Left colon (tissue), 2 donors: ENCODE measurements at regions not wholly inside any gene's neighbourhood (a gene's known extent, or its start where the extent isn't known, plus 50 kb on each side); places are given as distances from the start of the nearest gene placed in this dataset.
"Not testable (repeated sequence)": the region's sequence is repeated elsewhere in the genome, so short reads cannot be mapped to it uniquely, and the experiment has no call there.

ENCODE experiments used
- ATAC-seq: fragments of 200-7000 bp; cut with Tn5 transposase; one replicate; pipeline ENCODE4 v1.9.1; 2020; ENCODE audit warnings: mild to moderate bottlenecking, moderate library complexity
- DNase-seq, 2 donors: peaks; one replicate each; pipeline ENCODE4 v3.0.0-alpha.2; 2020
- intact Hi-C, 2 donors: fragments of 100-400 bp; cut with DNase I in 1 of 2; cut with micrococcal nuclease in 1 of 2; formaldehyde crosslinking; loops; one replicate each; pipeline versions ENCODE4 v1.11.2 to v1.14.0; 2022; cut with DNase I, micrococcal nuclease
- donor health status: DM: no; HTN: no; CAD: no.
- donor health status: DM: yes; HTN: yes; CAD: no.

GRCh38 chr2:47695800-47696477 is 87.0 kb upstream of the MSH6 start:
- ATAC-seq: no peak
- intact Hi-C loops: no loop called here
- DNase-seq: no peak

DNA sequence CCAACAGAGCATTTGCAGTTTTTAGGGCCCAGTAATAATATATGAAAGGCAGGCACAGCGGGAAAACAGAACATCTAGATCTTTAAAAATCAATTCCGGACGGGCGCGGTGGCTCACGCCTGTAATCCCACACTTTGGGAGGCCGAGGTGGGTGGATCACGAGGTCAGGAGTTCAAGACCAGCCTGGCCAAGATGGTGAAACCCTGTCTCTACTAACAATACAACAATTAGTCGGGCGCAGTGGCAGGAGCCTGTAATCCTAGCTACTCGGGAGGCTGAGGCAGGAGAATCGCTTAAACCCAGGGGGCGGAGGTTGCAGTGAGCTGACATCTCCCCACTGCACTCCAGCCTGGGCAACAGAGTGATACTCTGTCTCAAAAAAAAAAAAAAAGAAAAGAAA is 88.5 kb upstream of the MSH6 start:
- DNase-seq, intact Hi-C loops, ATAC-seq: not testable (repeated sequence)

GRCh38 chr2:47690706-47691325 is 92.1 kb upstream of the MSH6 start:
- DNase-seq, ATAC-seq, intact Hi-C loops: not testable (repeated sequence)

- intact Hi-C loops: no loop called here
- DNase-seq (no peak), ATAC-seq (no peak)
Observed at GRCh38 chr2:47690132-47690531, 92.8 kb upstream of the MSH6 start.

- ATAC-seq, intact Hi-C loops, DNase-seq: not testable (repeated sequence)
Observed at GRCh38 chr2:47689118-47689517, 93.8 kb upstream of the MSH6 start.

DNA sequence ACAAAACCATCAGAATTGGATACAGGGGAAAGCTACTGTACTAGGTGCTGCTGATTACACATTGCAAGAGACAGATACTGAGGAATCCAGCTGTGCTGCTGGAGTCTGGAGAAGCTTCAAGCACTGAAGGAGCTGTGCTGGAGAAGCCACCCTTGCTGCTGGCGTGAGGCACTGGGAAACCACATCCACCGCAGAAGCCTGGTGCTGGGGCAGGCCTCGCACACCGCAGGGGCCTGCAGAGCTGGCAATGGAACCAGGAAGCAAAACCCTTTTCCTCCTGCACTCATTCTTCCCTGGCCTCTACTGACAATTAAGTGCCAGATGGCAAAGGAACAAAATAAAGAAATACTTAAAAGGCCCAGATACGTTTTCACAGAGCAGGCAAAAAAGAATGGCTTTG is 94.4 kb upstream of the MSH6 start:
- DNase-seq (no peak), ATAC-seq (no peak)
- intact Hi-C loops: no loop called here

GRCh38 chr2:47687856-47688255 is 95.1 kb upstream of the MSH6 start:
- ATAC-seq: no peak
- intact Hi-C loops: no loop called here
- no peak for DNase-seq

DNA sequence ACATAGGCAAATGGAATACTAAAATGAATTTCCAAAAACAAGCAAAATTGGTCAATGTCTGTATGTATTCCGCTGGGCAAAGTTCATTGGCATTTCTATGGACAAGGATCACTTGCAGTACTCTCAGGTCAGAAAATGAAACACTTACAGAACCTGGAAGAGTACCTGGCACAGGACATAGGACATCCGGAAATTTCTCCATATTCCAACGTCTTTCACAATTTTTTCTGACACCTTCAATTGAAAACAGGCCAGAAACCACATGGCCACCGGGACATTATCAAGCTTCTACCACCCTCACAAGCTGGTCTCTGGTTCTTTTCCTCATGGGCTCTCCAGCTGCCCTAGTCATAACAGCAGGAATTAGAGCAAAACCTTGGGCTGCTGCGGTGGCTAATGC is 96.9 kb upstream of the MSH6 start:
- intact Hi-C loops: no loop called here
- DNase-seq (no peak), ATAC-seq (no peak)

DNA sequence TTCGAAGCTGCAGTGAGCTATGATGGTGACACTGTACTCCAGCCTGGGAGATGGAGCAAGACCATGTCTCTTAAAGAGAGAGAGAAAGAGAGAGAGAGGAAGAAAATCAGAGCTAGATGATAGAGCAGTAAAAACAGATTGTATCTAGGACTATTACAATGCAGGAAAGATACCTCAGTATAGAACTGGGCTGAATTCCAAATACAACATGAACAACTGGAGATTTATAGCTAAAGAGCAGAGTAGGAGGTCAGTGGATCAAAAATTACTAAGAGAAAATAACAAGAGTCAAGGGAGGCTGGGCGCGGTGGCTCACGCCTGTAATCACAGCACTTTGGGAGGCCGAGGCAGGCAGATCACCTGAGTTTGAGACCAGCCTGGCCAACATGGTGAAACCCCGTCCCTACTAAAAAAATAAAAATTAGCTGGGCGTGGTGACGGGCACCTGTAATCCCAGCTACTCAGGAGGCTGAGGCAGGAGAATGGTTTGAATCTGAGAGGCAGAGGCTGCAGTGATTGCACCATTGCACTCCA is 100.7 kb upstream of the MSH6 start:
- intact Hi-C loops: no loop called here
- peak; percentile 17 for ATAC-seq

DNA sequence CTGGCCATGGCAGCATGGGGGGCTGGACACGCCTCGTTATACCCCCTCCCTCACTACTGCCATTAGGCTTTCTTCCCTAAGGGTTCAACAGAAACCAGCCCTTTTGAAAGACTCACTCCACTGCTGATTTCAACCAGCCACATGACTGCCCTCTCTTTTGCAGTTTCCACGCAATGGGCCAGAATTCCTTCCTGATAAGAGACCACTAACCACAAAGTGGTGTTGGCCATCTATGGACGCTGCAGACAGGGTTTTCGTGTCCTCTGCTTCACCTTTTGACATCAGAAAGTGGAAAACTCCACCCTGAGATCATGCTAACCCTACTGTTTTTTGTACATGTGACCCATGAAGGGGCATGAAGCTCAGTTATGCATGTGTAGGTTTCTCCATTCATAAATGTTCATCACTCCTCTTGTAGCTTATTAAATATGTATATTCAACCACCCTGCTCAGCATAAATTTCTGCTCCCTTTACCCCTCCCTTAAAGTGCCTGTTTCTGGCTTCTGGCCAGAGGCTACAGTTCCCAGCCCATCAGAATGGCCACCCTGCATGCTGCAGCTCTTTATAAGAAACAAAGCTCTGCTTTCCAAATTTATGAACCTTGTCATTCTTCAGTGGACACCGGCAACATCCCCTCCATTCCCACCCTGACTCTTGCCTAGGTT is 105.6 kb upstream of the KCNK12 start:
- no peak for ATAC-seq
- intact Hi-C loops: no loop called here
- no peak for DNase-seq

More for the DNA sequence above, 100.7 kb upstream of the MSH6 start:
- no peak for DNase-seq

- no peak for DNase-seq
- intact Hi-C loops: no loop called here
- ATAC-seq: no peak
Observed at GRCh38 chr2:47675196-47675825, 104.5 kb upstream of the KCNK12 start.

DNA sequence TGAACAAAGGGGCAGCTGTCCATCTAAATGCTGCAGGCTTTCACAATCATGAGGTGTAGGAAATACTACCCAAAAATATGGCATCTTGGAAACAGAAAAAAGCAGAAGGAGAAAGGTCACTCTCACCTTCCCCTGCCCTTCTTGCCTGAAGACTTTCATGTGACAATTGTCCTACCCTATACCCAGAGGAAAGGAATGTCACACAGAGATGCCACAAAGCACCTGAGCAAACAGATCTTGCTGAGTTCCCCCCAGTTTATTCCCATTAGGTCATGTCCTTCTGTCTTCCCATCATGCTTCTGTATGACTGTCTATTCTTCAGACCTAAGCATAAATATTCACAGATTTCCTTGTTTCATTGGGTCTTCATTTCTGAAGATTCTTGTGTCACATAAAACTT is 95.5 kb upstream of the KCNK12 start:
- DNase-seq: no peak
- intact Hi-C loops: no loop called here
- ATAC-seq: no peak

DNA sequence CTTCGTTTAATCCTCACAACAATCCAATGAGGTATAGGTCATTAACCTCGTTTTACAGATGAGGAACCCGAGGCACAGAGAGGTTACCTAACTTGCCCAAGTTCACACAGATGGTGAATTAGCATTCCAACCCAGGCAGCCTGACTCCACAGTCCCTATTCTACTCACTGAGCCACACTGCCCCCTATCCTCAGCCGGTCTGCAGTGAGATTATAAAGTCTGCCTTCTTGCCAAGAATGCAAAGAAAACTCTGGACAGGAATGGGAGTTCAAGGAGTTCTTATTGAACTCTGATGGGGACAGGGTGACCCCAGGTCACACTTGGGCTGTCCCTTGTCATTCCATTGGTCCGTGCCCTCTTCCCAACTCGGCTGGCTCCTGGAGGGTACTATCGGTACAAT is 94.0 kb upstream of the KCNK12 start:
- DNase-seq (peak in 1 of 2 donors; percentile 19), ATAC-seq (peak; percentile 52)
- intact Hi-C loops: no loop called here

GRCh38 chr2:47662552-47662951 is 91.8 kb upstream of the KCNK12 start:
- DNase-seq (no peak), ATAC-seq (no peak)
- intact Hi-C loops: no loop called here

DNA sequence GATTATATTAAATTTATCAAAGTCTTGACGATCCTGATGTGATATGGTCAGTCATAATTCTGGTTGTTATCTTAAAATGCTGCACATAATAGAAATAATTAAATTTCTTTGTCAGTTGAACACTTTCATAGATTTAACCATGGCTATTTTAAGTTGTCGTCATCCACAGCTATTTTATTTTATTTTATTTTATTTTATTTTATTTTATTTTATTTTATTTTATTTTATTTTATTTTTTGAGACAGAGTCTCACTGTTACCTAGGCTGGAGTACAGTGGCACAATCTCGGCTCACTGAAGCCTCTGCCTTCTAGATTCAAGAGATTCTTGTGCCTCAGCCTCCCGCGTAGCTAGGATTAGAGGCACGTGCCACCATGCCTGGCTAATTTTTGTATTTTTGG is 90.5 kb upstream of the KCNK12 start:
- intact Hi-C loops: no loop called here
- DNase-seq: no peak
- no peak for ATAC-seq

- intact Hi-C loops: no loop called here
- ATAC-seq (no peak), DNase-seq (no peak)
Observed at GRCh38 chr2:47660168-47660567, 89.4 kb upstream of the KCNK12 start.

DNA sequence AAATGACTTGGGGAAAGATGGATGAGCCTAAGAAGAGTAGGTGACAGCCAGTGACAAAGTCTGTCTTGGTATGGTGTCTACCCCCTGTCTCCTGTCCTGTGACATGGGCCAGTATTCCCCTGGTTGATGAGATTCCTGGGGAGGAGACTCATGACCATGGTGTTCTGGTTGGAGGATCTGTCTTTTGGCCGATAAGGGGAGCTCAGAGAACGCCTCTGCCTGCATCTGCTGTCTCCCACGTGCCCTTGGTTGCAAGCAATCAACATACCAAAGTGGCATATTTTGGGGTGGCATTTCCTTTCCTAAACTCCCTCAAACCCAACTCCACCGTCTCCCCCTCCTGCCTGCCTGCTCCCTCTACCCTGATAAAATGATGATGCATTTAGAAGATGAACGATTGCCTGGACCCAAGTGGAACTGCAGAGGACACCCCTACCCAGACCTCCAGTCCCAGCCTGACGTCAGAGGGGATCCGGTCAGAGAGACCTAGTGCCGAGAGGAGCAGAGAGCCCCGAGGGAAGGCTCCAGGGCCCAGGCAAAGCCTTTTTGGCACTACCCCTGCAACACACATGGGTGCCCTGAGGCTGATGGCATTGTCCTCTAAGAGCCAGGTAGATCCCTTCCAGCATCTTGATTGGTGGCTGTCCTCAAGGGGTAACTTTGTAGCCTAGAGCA is 88.0 kb upstream of the KCNK12 start:
- ATAC-seq: no peak
- intact Hi-C loops: no loop called here
- DNase-seq: no peak

GRCh38 chr2:47657886-47658489 is 87.2 kb upstream of the KCNK12 start:
- intact Hi-C loops: no loop called here
- DNase-seq (no peak), ATAC-seq (no peak)
